Lung (tissue), 11 donors: ENCODE measurements at regions not wholly inside any gene's neighbourhood (a gene's known extent, or its start where the extent isn't known, plus 50 kb on each side); places are given as distances from the start of the nearest gene placed in this dataset.

Source experiments
- ATAC-seq: fragments of 200-7000 bp; cut with Tn5 transposase; one replicate; pipeline ENCODE4 v1.9.1; 2020; ENCODE audit warnings: moderate number of reproducible peaks; ENCODE audit not compliant: insufficient read depth, low FRiP score
- DNase-seq, 3 donors: peaks; one replicate each; pipeline ENCODE4 v3.0.0-alpha.2; 2013 to 2017
- H3K27ac ChIP-seq, 2 donors: one replicate each; pipeline ENCODE4 v1.5.1; 2013; ENCODE audit warnings: mild to moderate bottlenecking in 2 of 2, moderate library complexity in 2 of 2, control low read depth in 1 of 2, inconsistent platforms in 1 of 2, low read depth in 1 of 2, low read length in 1 of 2
- H3K27me3 ChIP-seq, 3 donors: one replicate each; pipeline ENCODE4 v1.5.1; 2013; ENCODE audit warnings: low read length in 2 of 3; ENCODE audit not compliant: control insufficient read depth in 3 of 3, insufficient read depth in 3 of 3
- H3K36me3 ChIP-seq, 4 donors: one replicate each; pipeline ENCODE4 v1.5.1; 2013; ENCODE audit warnings: low read length in 4 of 4, mild to moderate bottlenecking in 1 of 4, moderate library complexity in 1 of 4; ENCODE audit not compliant: control insufficient read depth in 4 of 4, insufficient read depth in 4 of 4
- H3K4me1 ChIP-seq, 5 donors: one replicate each; pipeline ENCODE4 v1.5.1; 2013; ENCODE audit warnings: low read length in 5 of 5, mild to moderate bottlenecking in 2 of 5, moderate library complexity in 1 of 5; ENCODE audit not compliant: control insufficient read depth in 5 of 5, insufficient read depth in 5 of 5
- H3K4me3 ChIP-seq: one replicate; pipeline ENCODE4 v1.5.1; 2013; ENCODE audit warnings: mild to moderate bottlenecking, control low read depth, moderate library complexity
- H3K9ac ChIP-seq, 2 donors: one replicate each; pipeline ENCODE4 v1.5.1; 2013; ENCODE audit warnings: low read length in 2 of 2, control low read depth in 1 of 2; ENCODE audit not compliant: insufficient read depth in 1 of 2
- H3K9me3 ChIP-seq, 4 donors: one replicate each; pipeline ENCODE4 v1.5.1; 2013; ENCODE audit warnings: low read length in 3 of 4, mild to moderate bottlenecking in 1 of 4, moderate library complexity in 1 of 4; ENCODE audit not compliant: control insufficient read depth in 4 of 4, insufficient read depth in 3 of 4
- CTCF ChIP-seq: IDR thresholded peaks from 2 replicates; pipeline ENCODE4 v1.5.1; 2012; ENCODE audit warnings: mild to moderate bottlenecking; ENCODE audit errors: control extremely low read depth, extremely low read depth
- WGBS, 2 donors: extraction: QIAGEN DNeasy Blood & Tissue Kit; methylation state at CpG; one replicate each; pipeline ENCODE4 v1.1.7; 2013; 5-methylcytosine and 5-hydroxymethylcytosine counted together
- donor health status: control.
- donor health status: control.
- donor health status: Bipolar disorder and iron deficiency.
- donor health status: healthy.
- donor health status: DM: yes; HTN: yes; CAD: no.

GRCh38 chr12:85697003-85697402 lies 139.2 kb downstream of the RASSF9 start:
- Histone ChIP-seq H3K27me3 (no peaks in the 10 kb centered on the region), H3K4me3 (no peak overlapping the region), H3K36me3 (no peaks in the 10 kb centered on the region), H3K9me3 (no peaks in the 10 kb centered on the region), H3K4me1 (no peaks in the 10 kb centered on the region), H3K9ac (no peak overlapping the region), H3K27ac (no peak overlapping the region)
- 93 to 94% methylated on average over 2 of the region's 2 CpGs for WGBS, 2 donors
- DNase-seq (no peak), ATAC-seq (no peak)
- no peak for TF ChIP-seq CTCF

- DNase-seq (no peak), ATAC-seq (no peak)
- Histone ChIP-seq H3K9me3 (no peaks in the 10 kb centered on the region), H3K4me1 (no peaks in the 10 kb centered on the region), H3K27me3 (no peaks in the 10 kb centered on the region), H3K9ac (no peak overlapping the region), H3K4me3 (no peak overlapping the region), H3K27ac (no peak overlapping the region), H3K36me3 (no peaks in the 10 kb centered on the region)
- WGBS, 2 donors = 52 to 68% methylated on average over 1 of the region's 1 CpG
- TF ChIP-seq CTCF = no peak
Observed at GRCh38 chr12:85698937-85699336, 137.3 kb downstream of the RASSF9 start.

- TF ChIP-seq CTCF = no peak
- Histone ChIP-seq H3K27ac (no peak overlapping the region), H3K9ac (no peak overlapping the region), H3K4me1 (peaks cover 0 to 8% (median 6%) of the 10 kb centered on the region in 5 donors), H3K9me3 (no peaks in the 10 kb centered on the region), H3K27me3 (no peaks in the 10 kb centered on the region), H3K4me3 (no peak overlapping the region), H3K36me3 (no peaks in the 10 kb centered on the region)
- WGBS, 2 donors = 90 to 93% methylated on average over 11 of the region's 11 CpGs
- ATAC-seq (no peak), DNase-seq (no peak)
Observed at GRCh38 chr12:85708775-85709174, 127.4 kb downstream of the RASSF9 start.

- no peak for TF ChIP-seq CTCF
- H3K4me1 ChIP-seq = peaks cover 0 to 8% (median 6%) of the 10 kb centered on the region in 5 donors
- no peak overlapping the region for H3K9ac ChIP-seq
- no peaks in the 10 kb centered on the region for H3K36me3 ChIP-seq
- no peak overlapping the region for H3K4me3 ChIP-seq
- no peaks in the 10 kb centered on the region for H3K27me3 ChIP-seq
- WGBS, 2 donors = 87 to 89% methylated on average over 4 of the region's 4 CpGs
- ATAC-seq (no peak), DNase-seq (peak in 1 of 3 donors; percentile 18)
- no peaks in the 10 kb centered on the region for H3K9me3 ChIP-seq
- H3K27ac ChIP-seq = peak overlapping the region in 1 of 2 donors; percentile 6
Observed at GRCh38 chr12:85711735-85712390, 124.3 kb downstream of the RASSF9 start.
